HG03432 (cell line): ENCODE measurements at regions not wholly inside any gene's neighbourhood (a gene's known extent, or its start where the extent isn't known, plus 50 kb on each side); places are given as distances from the start of the nearest gene placed in this dataset.
"Not testable (repeated sequence)": the region's sequence is repeated elsewhere in the genome, so short reads cannot be mapped to it uniquely, and the experiment has no call there.

Source experiments
- ATAC-seq: cut with Tn5 transposase; IDR thresholded peaks from one replicate; pipeline ENCODE4 v1.9.1; 2021; ENCODE audit warnings: mild to moderate bottlenecking, moderate library complexity; ENCODE audit not compliant: unreplicated experiment

- ATAC-seq: no peak
Measured at GRCh38 chr12:14207905-14208551, 157.5 kb upstream of the ATF7IP start.

- ATAC-seq: no peak
Measured at GRCh38 chr12:14211947-14212387, 153.5 kb upstream of the ATF7IP start.

DNA sequence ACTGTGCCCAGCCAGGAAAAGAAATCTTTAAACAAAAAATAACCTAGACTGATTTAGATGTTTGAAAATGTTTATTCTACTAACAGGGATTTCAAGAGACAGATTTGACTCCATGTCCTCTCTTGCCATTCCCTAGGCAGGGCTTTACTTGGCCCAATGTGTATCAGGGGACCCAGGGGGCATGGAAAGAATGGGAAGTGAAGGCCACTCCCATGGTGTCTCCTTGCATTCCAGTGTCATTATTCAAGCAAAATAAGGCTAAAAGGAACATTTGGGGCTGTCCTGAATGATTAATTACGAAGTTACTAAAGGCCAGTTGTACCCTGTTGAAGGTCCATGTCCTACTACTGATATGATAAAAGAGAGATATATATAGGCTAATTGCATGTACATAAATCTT lies 151.9 kb upstream of the ATF7IP start:
- no peak for ATAC-seq

- no peak for ATAC-seq
Measured at GRCh38 chr12:14214495-14214894, 151.0 kb upstream of the ATF7IP start.

- ATAC-seq: not testable (repeated sequence)
Measured at GRCh38 chr12:14215949-14216348, 149.5 kb upstream of the ATF7IP start.

DNA sequence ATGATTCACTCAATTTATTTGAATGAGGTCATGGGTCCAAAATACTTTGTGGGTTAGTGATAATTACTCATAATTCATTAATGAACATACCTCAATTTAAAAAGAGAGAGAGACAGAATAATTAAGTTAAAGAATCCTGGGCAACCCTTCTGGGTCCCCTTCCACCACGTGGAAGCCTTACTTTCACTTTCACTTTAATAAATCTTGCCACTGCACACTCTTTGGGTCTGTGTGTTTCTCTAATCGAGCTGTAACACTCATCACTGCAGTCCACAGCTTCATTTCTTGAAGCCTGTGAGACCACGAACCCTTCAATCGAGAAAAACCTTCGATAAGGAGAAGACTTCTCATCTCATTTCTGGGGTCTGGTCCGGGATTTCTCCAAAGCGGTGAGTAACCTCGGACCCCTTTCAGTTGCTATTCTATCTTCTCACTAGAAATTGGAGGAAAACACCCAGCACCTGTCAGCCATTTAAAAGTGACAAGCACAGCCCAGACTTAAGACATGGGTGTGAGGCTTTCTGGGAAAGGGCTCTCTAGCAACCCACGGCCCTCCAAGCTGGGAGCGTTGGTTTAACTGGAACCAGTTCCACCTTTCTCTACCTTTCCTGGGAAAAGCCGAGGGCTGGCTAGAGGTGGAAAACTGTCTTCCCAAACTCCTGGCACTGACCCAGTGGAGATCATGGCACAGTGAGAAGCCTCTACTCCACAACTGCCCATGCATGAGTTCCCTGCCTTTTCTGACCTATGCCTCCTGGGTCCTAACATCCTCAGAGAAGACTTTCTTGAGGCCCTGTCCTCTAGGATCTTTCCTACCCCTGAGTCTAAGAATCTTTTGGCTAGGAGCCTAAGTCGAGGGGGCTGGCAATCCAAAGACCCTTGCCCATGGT lies 148.8 kb upstream of the ATF7IP start:
- no peak for ATAC-seq

DNA sequence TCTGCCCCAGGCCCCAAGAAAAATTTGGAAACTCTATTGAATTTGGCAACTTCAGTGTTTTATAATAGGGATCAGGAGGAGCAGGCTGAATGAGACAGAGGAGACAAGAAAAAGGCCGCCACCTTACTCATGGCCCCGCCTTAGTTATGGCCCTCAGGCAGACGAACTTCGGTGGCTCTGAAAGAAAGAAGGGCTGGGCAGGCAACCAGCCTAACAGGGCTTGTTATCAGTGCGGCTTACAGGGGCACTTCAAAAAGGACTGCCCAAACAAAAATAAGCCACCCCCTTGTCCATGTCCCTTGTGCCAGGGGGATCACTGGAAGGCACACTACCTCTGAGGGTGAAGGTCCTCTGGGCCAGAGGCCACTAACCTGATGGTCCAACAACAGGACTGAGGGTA lies 146.3 kb upstream of the ATF7IP start:
- no peak for ATAC-seq

GRCh38 chr12:14219670-14220069 lies 145.8 kb upstream of the ATF7IP start:
- ATAC-seq: not testable (repeated sequence)

DNA sequence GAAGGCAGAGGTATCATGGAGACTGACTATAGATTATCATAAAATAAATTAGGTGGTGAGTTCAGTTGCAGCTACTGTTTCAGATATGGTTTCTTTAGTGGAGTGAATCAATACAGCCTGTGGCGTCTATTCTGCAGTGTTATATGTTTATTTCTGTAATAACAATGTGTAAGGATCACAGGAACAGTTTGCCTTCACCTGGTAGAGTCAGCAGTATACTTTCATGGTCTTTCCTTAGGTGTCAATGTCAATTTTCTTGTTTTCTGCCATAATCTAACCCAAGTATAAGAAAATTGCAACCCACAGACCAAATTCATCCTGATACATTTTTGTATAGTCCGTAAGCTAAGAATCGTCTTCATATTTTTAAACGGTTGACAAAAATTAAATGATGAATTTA lies 140.4 kb upstream of the ATF7IP start:
- ATAC-seq: no peak

- not testable (repeated sequence) for ATAC-seq
Measured at GRCh38 chr12:14235176-14235575, 130.3 kb upstream of the ATF7IP start.

DNA sequence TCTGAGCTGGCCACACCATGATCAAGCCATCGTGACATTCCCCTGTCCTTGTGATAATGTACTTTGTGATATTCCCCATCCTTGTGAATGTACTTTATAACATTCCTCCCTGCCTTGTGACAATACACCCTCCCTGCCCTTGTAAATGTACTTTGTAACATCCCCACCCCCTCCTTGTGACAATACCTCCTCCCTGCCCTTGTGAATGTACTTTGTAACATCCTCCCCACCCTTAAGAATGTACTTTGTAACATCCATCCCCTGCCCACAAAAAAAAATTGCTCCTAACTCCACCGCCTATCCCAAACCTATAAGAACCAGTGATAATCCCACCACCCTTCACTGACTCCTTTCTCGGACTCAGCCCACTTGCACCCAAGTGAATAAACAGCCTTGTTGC lies 128.8 kb upstream of the ATF7IP start:
- ATAC-seq: not testable (repeated sequence)

GRCh38 chr12:14238221-14238792 lies 127.2 kb upstream of the ATF7IP start:
- ATAC-seq: no peak

DNA sequence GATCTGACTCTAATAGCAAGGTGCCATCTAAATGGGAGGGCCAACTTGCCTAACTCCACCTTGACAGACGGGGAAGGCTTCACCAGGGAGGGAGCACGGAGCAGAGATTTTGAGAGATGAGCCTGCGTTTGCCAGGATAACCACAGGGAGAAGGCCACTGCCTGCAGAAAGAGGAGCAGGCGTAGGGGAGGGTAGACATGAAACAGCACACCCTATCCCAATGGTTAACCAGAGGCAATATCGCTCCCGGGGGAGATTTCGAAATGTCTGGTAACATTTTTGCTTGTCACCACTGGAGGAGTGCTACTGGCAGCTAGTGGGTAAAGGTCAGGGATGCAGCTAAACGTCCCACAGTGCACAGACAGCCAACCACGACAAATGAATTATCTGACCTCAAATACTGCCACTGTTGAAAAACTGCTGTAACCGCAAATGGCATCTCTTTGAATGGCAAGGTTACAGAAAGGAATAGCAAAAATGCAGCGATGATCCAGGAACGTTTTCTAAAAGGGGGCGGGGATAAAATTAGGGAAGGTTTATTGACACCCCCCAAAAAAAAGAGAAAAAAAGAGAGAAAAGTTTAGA lies 126.0 kb upstream of the ATF7IP start:
- peak; percentile 82 for ATAC-seq

DNA sequence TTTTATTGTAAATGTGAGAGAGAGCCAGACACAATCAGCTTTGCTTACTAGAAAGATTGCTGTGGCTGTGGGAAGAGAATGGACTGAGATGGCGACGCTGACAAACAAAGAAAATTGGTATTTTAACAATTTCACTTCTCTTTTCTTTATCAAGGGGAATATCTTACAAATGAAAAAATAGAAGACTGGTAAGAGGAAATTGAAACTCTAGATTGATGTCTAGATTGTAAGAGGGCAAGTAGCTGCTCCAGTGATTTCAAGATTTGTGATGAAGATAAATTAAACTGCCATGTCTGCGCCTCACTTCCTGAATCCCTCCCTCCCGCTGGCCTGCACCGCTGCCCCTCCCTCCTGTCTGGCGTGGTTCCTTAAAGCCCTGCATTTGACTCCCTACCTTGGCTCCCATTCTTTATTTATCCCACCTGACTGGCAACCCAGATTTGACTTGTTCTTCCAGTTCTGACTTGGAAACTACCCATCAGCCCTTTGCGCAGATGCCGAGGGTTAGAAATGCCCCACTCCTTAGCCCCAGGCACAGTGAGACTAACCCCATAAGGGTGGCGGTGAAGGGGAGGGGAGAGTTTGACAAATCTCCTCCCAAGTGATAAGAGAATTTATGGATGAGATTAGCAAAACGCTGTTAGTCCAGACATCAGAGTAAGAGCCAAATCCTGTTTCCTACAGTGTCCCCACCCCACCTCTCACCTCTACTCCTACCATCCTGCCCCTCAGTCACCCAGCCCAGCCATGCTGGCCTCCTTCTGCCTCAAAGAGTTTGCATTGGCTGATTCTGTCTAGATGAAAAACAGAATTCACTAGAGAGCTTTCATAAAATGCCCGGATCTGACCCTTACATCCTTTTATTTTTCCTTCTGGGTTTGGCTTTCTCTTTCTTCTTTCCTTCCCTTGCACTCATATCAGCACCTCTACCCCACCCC lies 125.3 kb upstream of the ATF7IP start:
- peak; percentile 68 for ATAC-seq

GRCh38 chr12:14240873-14241220 lies 124.6 kb upstream of the ATF7IP start:
- ATAC-seq: no peak

GRCh38 chr12:14242825-14243224 lies 122.7 kb upstream of the ATF7IP start:
- not testable (repeated sequence) for ATAC-seq

- ATAC-seq: no peak
Measured at GRCh38 chr12:14243941-14244340, 121.5 kb upstream of the ATF7IP start.

GRCh38 chr12:14244876-14245669 lies 120.4 kb upstream of the ATF7IP start:
- no peak for ATAC-seq

GRCh38 chr12:14247166-14247565 lies 118.3 kb upstream of the ATF7IP start:
- no peak for ATAC-seq

- no peak for ATAC-seq
Measured at GRCh38 chr12:14249368-14249767, 116.1 kb upstream of the ATF7IP start.
